Panc1 (cell line): ENCODE measurements at regions not wholly inside any gene's neighbourhood (a gene's known extent, or its start where the extent isn't known, plus 50 kb on each side); places are given as distances from the start of the nearest gene placed in this dataset.

Experiments used
- ATAC-seq: fragments of 200-7000 bp; cut with Tn5 transposase; 2 replicates; pipeline ENCODE4 v1.9.1; 2020; ENCODE audit warnings: mild to moderate bottlenecking, moderate library complexity
- BruUV-seq: library from RNA; stranded (reverse); fragments of 400-500 nt; replicated peaks from 2 replicates; lab custom pipeline; 2021; lab: Mats Ljungman, UMichigan
- CTCF ChIA-PET: fragments of 300-600 bp; sonication (Branson Sonifier 250); formaldehyde crosslinking; loops from one replicate; lab custom pipeline; 2022; ENCODE audit warnings: antibody characterized with exemption; lab: Charles Lee
- POLR2A ChIA-PET: fragments of 300-600 bp; sonication (Branson Sonifier 250); formaldehyde crosslinking; loops from one replicate; lab custom pipeline; 2022; ENCODE audit warnings: antibody characterized with exemption; lab: Charles Lee
- DNase-seq: peaks from one replicate; pipeline ENCODE4 v3.0.0-alpha.2; 2010; ENCODE audit warnings: low read depth, low spot score
- H3K27ac ChIP-seq: 2 replicates; pipeline ENCODE4 v1.5.1; 2011; ENCODE audit warnings: mild to moderate bottlenecking, low read length, inconsistent platforms
- H3K27me3 ChIP-seq: fragments of 200-500 bp; sonication (Bioruptor generic); 2 replicates; pipeline ENCODE4 v1.6.0; 2014; ENCODE audit warnings: low read length, inconsistent platforms; ENCODE audit not compliant: control insufficient read depth, insufficient read depth
- H3K36me3 ChIP-seq: fragments of 200-500 bp; sonication (Bioruptor generic); 2 replicates; pipeline ENCODE4 v1.5.1; 2014; ENCODE audit warnings: inconsistent platforms, mild to moderate bottlenecking, low read length, moderate library complexity; ENCODE audit not compliant: control insufficient read depth, insufficient read depth
- H3K4me1 ChIP-seq: 2 replicates; pipeline ENCODE4 v1.5.1; 2011; ENCODE audit warnings: inconsistent platforms, mild to moderate bottlenecking, low read length, moderate library complexity; ENCODE audit not compliant: control insufficient read depth, insufficient read depth
- H3K4me3 ChIP-seq, 2 experiments: 2 replicates each; pipeline ENCODE4 v1.5.1; 2011 to 2012; ENCODE audit warnings: low read depth in 2 of 2, low read length in 2 of 2, mild to moderate bottlenecking in 2 of 2, inconsistent platforms in 1 of 2, moderate library complexity in 1 of 2
- H3K9me3 ChIP-seq: fragments of 200-500 bp; sonication (Bioruptor generic); 2 replicates; pipeline ENCODE4 v1.5.1; 2014; ENCODE audit warnings: low read depth, mild to moderate bottlenecking, inconsistent platforms, low read length, moderate library complexity; ENCODE audit not compliant: control insufficient read depth, insufficient read depth
- POLR2AphosphoS5 ChIP-seq: IDR thresholded peaks from 2 replicates; pipeline ENCODE4 v1.6.1; 2012; ENCODE audit warnings: mild to moderate bottlenecking, low read depth, low read length, moderate library complexity
- SIN3A ChIP-seq: IDR thresholded peaks from 2 replicates; pipeline ENCODE4 v1.6.1; 2012; ENCODE audit warnings: low read depth, mild to moderate bottlenecking, low read length, moderate library complexity, borderline replicate concordance; ENCODE audit not compliant: insufficient read depth
- TCF7L2 ChIP-seq: IDR thresholded peaks from 2 replicates; pipeline ENCODE4 v1.6.1; 2011; ENCODE audit warnings: mild to moderate bottlenecking, low read depth, low read length, inconsistent platforms
- in situ Hi-C: cut with HindIII; loops from 2 replicates; pipeline ENCODE4 v1.10.0; 2016; ENCODE audit warnings: low sequenced_read_pairs, low pct_unique_long_range_greater_than_20kb
- intact Hi-C: fragments of 100-400 bp; cut with micrococcal nuclease; formaldehyde crosslinking; loops from one replicate; pipeline ENCODE4 v1.10.0; 2022; ENCODE audit not compliant: unreplicated experiment
- TF ChIP-seq, protein P1 (sequence below), 2 experiments: IDR thresholded peaks; 2 replicates each; pipeline ENCODE4 v1.6.1; 2011 to 2012; ENCODE audit warnings: low read depth in 2 of 2, control low read depth in 1 of 2, low read length in 1 of 2, mild to moderate bottlenecking in 1 of 2, moderate library complexity in 1 of 2; ENCODE audit not compliant: insufficient read depth in 1 of 2
- TF ChIP-seq, protein P2 (sequence below): fragments of 450-650 bp; IDR thresholded peaks from 2 replicates; pipeline ENCODE4 v1.5.1; 2017; ENCODE audit warnings: mild to moderate bottlenecking

DNA sequence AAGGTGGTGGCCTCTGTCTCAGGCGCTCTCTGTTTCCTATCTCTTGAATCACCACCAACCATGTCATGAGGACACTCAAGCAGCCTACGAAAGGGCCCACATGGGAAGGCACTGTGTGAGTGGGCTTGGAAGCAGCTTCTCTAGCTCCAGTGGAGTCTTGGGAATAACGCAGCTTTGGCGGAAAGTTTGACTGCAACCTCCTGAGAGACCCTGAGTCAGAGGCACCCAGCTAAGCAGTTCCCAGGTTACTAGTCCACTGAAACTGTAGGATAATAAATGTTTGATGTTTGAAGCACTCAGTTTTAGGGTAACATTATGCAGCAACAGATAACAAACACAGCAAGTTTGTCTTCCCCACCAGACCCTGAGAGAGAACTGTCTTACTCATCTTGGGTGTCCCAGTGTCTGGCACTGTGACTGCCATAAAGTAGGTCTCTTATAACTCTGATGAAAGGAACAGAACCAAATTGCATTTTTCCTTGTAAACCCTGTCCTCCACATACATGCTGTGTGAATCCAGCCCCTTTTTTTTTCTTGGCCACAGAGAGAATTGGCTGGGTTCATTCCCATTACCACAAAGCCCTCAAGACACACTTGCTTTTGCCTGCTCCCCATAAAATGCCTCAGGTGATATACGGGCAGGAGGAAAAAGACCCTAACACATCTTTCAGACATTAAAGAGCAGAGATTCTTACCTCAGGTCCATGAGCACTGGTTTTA, 185.5 kb downstream of the ZNF365 start:
- Histone ChIP-seq H3K27ac (no peak overlapping the region), H3K4me1 (no peaks in the 10 kb centered on the region), H3K9me3 (no peaks in the 10 kb centered on the region), H3K36me3 (no peaks in the 10 kb centered on the region), H3K4me3 (no peak overlapping the region), H3K27me3 (no peaks in the 10 kb centered on the region)
- DNase-seq (no peak), ATAC-seq (no peak)
- ChIA-PET CTCF (no interaction called here), POLR2A (interaction anchor here (0.5 kb wide), 1 partner anchor 249 kb away, joined by 3 read pairs; no protein-coding TSS in a partner anchor)
- no TSS peak for BruUV-seq
- TF ChIP-seq TCF7L2 (no peak), POLR2AphosphoS5 (no peak), SIN3A (no peak)
- TF ChIP-seq, protein P1, sequence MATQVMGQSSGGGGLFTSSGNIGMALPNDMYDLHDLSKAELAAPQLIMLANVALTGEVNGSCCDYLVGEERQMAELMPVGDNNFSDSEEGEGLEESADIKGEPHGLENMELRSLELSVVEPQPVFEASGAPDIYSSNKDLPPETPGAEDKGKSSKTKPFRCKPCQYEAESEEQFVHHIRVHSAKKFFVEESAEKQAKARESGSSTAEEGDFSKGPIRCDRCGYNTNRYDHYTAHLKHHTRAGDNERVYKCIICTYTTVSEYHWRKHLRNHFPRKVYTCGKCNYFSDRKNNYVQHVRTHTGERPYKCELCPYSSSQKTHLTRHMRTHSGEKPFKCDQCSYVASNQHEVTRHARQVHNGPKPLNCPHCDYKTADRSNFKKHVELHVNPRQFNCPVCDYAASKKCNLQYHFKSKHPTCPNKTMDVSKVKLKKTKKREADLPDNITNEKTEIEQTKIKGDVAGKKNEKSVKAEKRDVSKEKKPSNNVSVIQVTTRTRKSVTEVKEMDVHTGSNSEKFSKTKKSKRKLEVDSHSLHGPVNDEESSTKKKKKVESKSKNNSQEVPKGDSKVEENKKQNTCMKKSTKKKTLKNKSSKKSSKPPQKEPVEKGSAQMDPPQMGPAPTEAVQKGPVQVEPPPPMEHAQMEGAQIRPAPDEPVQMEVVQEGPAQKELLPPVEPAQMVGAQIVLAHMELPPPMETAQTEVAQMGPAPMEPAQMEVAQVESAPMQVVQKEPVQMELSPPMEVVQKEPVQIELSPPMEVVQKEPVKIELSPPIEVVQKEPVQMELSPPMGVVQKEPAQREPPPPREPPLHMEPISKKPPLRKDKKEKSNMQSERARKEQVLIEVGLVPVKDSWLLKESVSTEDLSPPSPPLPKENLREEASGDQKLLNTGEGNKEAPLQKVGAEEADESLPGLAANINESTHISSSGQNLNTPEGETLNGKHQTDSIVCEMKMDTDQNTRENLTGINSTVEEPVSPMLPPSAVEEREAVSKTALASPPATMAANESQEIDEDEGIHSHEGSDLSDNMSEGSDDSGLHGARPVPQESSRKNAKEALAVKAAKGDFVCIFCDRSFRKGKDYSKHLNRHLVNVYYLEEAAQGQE (IDR thresholded peaks at IDR 0.05; ENCODE audit: insufficient read depth in 1 of 2, low read depth in 2 of 2, low read length in 1 of 2) = no peak
- TF ChIP-seq, protein P2, sequence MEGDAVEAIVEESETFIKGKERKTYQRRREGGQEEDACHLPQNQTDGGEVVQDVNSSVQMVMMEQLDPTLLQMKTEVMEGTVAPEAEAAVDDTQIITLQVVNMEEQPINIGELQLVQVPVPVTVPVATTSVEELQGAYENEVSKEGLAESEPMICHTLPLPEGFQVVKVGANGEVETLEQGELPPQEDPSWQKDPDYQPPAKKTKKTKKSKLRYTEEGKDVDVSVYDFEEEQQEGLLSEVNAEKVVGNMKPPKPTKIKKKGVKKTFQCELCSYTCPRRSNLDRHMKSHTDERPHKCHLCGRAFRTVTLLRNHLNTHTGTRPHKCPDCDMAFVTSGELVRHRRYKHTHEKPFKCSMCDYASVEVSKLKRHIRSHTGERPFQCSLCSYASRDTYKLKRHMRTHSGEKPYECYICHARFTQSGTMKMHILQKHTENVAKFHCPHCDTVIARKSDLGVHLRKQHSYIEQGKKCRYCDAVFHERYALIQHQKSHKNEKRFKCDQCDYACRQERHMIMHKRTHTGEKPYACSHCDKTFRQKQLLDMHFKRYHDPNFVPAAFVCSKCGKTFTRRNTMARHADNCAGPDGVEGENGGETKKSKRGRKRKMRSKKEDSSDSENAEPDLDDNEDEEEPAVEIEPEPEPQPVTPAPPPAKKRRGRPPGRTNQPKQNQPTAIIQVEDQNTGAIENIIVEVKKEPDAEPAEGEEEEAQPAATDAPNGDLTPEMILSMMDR = no peak
- intact Hi-C loops (no loop called here), in situ Hi-C loops (no loop called here)

DNA sequence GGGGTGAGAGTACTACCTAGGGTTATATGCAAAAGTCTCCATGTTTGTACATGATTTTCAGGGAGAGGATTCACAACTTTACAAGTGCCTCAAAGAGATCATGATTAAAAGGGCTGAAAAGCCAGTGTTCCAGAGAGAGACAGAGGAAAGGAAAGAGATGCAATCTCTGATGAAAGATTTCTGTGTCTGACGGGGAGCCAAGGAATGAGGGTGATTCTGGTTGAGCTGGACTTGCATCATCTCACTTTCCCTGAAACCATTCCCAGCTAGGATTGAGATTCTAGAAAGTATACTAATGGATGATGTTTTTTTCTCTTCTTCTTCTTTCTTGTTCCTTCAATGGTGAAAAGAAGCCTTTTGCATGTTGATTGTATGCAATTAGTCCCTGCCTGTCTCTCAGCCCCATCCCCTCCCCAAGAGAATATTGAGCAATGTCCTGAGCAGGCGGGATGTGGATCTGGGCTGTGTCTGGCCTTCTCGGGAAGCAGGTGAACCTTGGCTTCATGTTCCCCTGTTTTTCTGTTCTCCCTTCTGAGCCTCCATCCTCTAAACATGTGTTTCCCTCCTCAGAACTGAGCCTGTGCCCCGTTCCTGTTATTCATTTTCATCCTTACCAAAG, 186.1 kb downstream of the ZNF365 start:
- CTCF ChIA-PET = no interaction called here

More for the DNA sequence above, 186.1 kb downstream of the ZNF365 start:
- Histone ChIP-seq H3K36me3 (no peaks in the 10 kb centered on the region), H3K4me3 (no peak overlapping the region), H3K9me3 (no peaks in the 10 kb centered on the region), H3K4me1 (no peaks in the 10 kb centered on the region), H3K27me3 (no peaks in the 10 kb centered on the region), H3K27ac (no peak overlapping the region)
- POLR2A ChIA-PET = no interaction called here
- intact Hi-C loops = no loop called here
- no peak for TF ChIP-seq SIN3A
- no peak for TF ChIP-seq POLR2AphosphoS5
- TF ChIP-seq, protein P1 (IDR thresholded peaks at IDR 0.05; ENCODE audit: insufficient read depth in 1 of 2, low read depth in 2 of 2, low read length in 1 of 2) = no peak
- no peak for TF ChIP-seq TCF7L2
- TF ChIP-seq, protein P2 = no peak
- in situ Hi-C loops = no loop called here
- no TSS peak for BruUV-seq
- no peak for ATAC-seq
- DNase-seq = no peak
